Activated CD4-positive, alpha-beta memory T cell treated with anti-CD3 and anti-CD28 coated beads, Interleukin-2, amount 10 ng/mL, durations not matched to agents 7 days and 5 days (primary cell): ENCODE measurements at regions not wholly inside any gene's neighbourhood (a gene's known extent, or its start where the extent isn't known, plus 50 kb on each side); places are given as distances from the start of the nearest gene placed in this dataset.

Source experiments
- CTCF ChIA-PET: fragments of 350-600 bp; sonication (Branson Sonifier 250); formaldehyde crosslinking; loops from one replicate; lab custom pipeline; 2021; ENCODE audit warnings: antibody characterized with exemption, inconsistent platforms; lab: Charles Lee
- POLR2A ChIA-PET: fragments of 350-600 bp; sonication (Branson Sonifier 250); formaldehyde crosslinking; loops from one replicate; lab custom pipeline; 2021; ENCODE audit warnings: antibody characterized with exemption; lab: Charles Lee
- DNase-seq: peaks from one replicate; pipeline ENCODE4 v3.0.0-alpha.2; 2020
- H3K27ac Mint-ChIP-seq: one replicate; pipeline ENCODE4 v1.8.0; 2021; ENCODE audit warnings: mild to moderate bottlenecking, mixed read lengths
- H3K27me3 Mint-ChIP-seq: one replicate; pipeline ENCODE4 v1.8.0; 2021; ENCODE audit warnings: mixed read lengths
- H3K36me3 Mint-ChIP-seq: one replicate; pipeline ENCODE4 v1.8.0; 2021; ENCODE audit warnings: low read depth, mixed read lengths
- H3K4me1 Mint-ChIP-seq: one replicate; pipeline ENCODE4 v1.8.0; 2021; ENCODE audit warnings: mixed read lengths
- H3K4me3 Mint-ChIP-seq: one replicate; pipeline ENCODE4 v1.8.0; 2021; ENCODE audit warnings: mild to moderate bottlenecking, mixed read lengths
- H3K9me3 Mint-ChIP-seq: one replicate; pipeline ENCODE4 v1.8.0; 2021; ENCODE audit warnings: mixed read lengths

GRCh38 chr3:65110661-65111060 is 422.9 kb upstream of the ADAMTS9 start:
- CTCF ChIA-PET, result no interaction called here
- Mint-ChIP-seq H3K4me3 (no peak overlapping the region), H3K4me1 (no peaks in the 10 kb centered on the region), H3K27me3 (no peaks in the 10 kb centered on the region), H3K27ac (no peak overlapping the region), H3K36me3 (no peaks in the 10 kb centered on the region), H3K9me3 (peaks cover 2% of the 10 kb centered on the region)
- no peak for DNase-seq
- POLR2A ChIA-PET, result no interaction called here

- ChIA-PET POLR2A (no interaction called here), CTCF (no interaction called here)
- H3K9me3 Mint-ChIP-seq, result peaks cover 2% of the 10 kb centered on the region
These were observed 422.2 kb upstream of the ADAMTS9 start for GRCh38 chr3:65109966-65110500.

GRCh38 chr3:65107174-65107573 is 419.4 kb upstream of the ADAMTS9 start:
- Mint-ChIP-seq H3K4me3 (no peak overlapping the region), H3K36me3 (no peaks in the 10 kb centered on the region), H3K9me3 (no peaks in the 10 kb centered on the region), H3K27me3 (no peaks in the 10 kb centered on the region), H3K4me1 (no peaks in the 10 kb centered on the region), H3K27ac (no peak overlapping the region)
- DNase-seq, result no peak
- ChIA-PET CTCF (no interaction called here), POLR2A (no interaction called here)

More at GRCh38 chr3:65109966-65110500, 422.2 kb upstream of the ADAMTS9 start:
- Mint-ChIP-seq H3K27ac (no peak overlapping the region), H3K36me3 (no peaks in the 10 kb centered on the region), H3K4me3 (no peak overlapping the region), H3K4me1 (no peaks in the 10 kb centered on the region), H3K27me3 (no peaks in the 10 kb centered on the region)
- no peak for DNase-seq

GRCh38 chr3:65101450-65101849 is 413.6 kb upstream of the ADAMTS9 start:
- H3K27me3 Mint-ChIP-seq, result no peaks in the 10 kb centered on the region
- no peaks in the 10 kb centered on the region for H3K4me1 Mint-ChIP-seq
- no peak for DNase-seq
- no peak overlapping the region for H3K27ac Mint-ChIP-seq
- no peak overlapping the region for H3K4me3 Mint-ChIP-seq
- ChIA-PET CTCF (no interaction called here), POLR2A (no interaction called here)
- no peaks in the 10 kb centered on the region for H3K9me3 Mint-ChIP-seq
- H3K36me3 Mint-ChIP-seq, result no peaks in the 10 kb centered on the region

- no peak for DNase-seq
- ChIA-PET CTCF (no interaction called here), POLR2A (no interaction called here)
- Mint-ChIP-seq H3K4me1 (no peaks in the 10 kb centered on the region), H3K36me3 (no peaks in the 10 kb centered on the region), H3K27ac (no peak overlapping the region), H3K9me3 (no peaks in the 10 kb centered on the region), H3K4me3 (no peak overlapping the region), H3K27me3 (no peaks in the 10 kb centered on the region)
These were observed 410.6 kb upstream of the ADAMTS9 start for GRCh38 chr3:65098400-65098799.

- Mint-ChIP-seq H3K36me3 (no peaks in the 10 kb centered on the region), H3K9me3 (no peaks in the 10 kb centered on the region), H3K4me1 (no peaks in the 10 kb centered on the region), H3K27me3 (no peaks in the 10 kb centered on the region), H3K4me3 (no peak overlapping the region), H3K27ac (no peak overlapping the region)
- no peak for DNase-seq
- POLR2A ChIA-PET, result no interaction called here
- CTCF ChIA-PET, result no interaction called here
These were observed 408.4 kb upstream of the ADAMTS9 start for GRCh38 chr3:65096110-65096745.

- no peak overlapping the region for H3K4me3 Mint-ChIP-seq
These were observed 406.9 kb upstream of the ADAMTS9 start for GRCh38 chr3:65094723-65095122.

GRCh38 chr3:65093641-65094040 is 405.8 kb upstream of the ADAMTS9 start:
- H3K27ac Mint-ChIP-seq, result no peak overlapping the region
- H3K36me3 Mint-ChIP-seq, result no peaks in the 10 kb centered on the region
- no peak for DNase-seq
- no peak overlapping the region for H3K4me3 Mint-ChIP-seq
- ChIA-PET CTCF (no interaction called here), POLR2A (no interaction called here)
- no peaks in the 10 kb centered on the region for H3K4me1 Mint-ChIP-seq
- no peaks in the 10 kb centered on the region for H3K9me3 Mint-ChIP-seq
- H3K27me3 Mint-ChIP-seq, result no peaks in the 10 kb centered on the region

More at GRCh38 chr3:65094723-65095122, 406.9 kb upstream of the ADAMTS9 start:
- CTCF ChIA-PET, result no interaction called here
- POLR2A ChIA-PET, result no interaction called here
- no peaks in the 10 kb centered on the region for H3K36me3 Mint-ChIP-seq
- no peak for DNase-seq
- H3K27me3 Mint-ChIP-seq, result no peaks in the 10 kb centered on the region
- H3K4me1 Mint-ChIP-seq, result no peaks in the 10 kb centered on the region
- H3K27ac Mint-ChIP-seq, result no peak overlapping the region
- no peaks in the 10 kb centered on the region for H3K9me3 Mint-ChIP-seq

- Mint-ChIP-seq H3K27ac (no peak overlapping the region), H3K9me3 (no peaks in the 10 kb centered on the region), H3K4me3 (no peak overlapping the region), H3K4me1 (no peaks in the 10 kb centered on the region), H3K36me3 (no peaks in the 10 kb centered on the region), H3K27me3 (no peaks in the 10 kb centered on the region)
- DNase-seq, result no peak
- ChIA-PET CTCF (no interaction called here), POLR2A (no interaction called here)
These were observed 403.8 kb upstream of the ADAMTS9 start for GRCh38 chr3:65091565-65091964.

- CTCF ChIA-PET, result no interaction called here
- H3K4me1 Mint-ChIP-seq, result no peaks in the 10 kb centered on the region
- no peaks in the 10 kb centered on the region for H3K36me3 Mint-ChIP-seq
- H3K27ac Mint-ChIP-seq, result no peak overlapping the region
- no peak overlapping the region for H3K4me3 Mint-ChIP-seq
- no peak for DNase-seq
- no peaks in the 10 kb centered on the region for H3K27me3 Mint-ChIP-seq
- no peaks in the 10 kb centered on the region for H3K9me3 Mint-ChIP-seq
- POLR2A ChIA-PET, result no interaction called here
These were observed 395.4 kb upstream of the ADAMTS9 start for GRCh38 chr3:65083240-65083639.

- no peaks in the 10 kb centered on the region for H3K4me1 Mint-ChIP-seq
- H3K36me3 Mint-ChIP-seq, result no peaks in the 10 kb centered on the region
- H3K9me3 Mint-ChIP-seq, result no peaks in the 10 kb centered on the region
- ChIA-PET POLR2A (no interaction called here), CTCF (no interaction called here)
- H3K4me3 Mint-ChIP-seq, result no peak overlapping the region
- no peak overlapping the region for H3K27ac Mint-ChIP-seq
- H3K27me3 Mint-ChIP-seq, result no peaks in the 10 kb centered on the region
- DNase-seq, result no peak
These were observed 393.7 kb upstream of the ADAMTS9 start for GRCh38 chr3:65081536-65081935.

- peaks cover 3% of the 10 kb centered on the region for H3K9me3 Mint-ChIP-seq
- H3K27me3 Mint-ChIP-seq, result no peaks in the 10 kb centered on the region
- no peaks in the 10 kb centered on the region for H3K36me3 Mint-ChIP-seq
- POLR2A ChIA-PET, result no interaction called here
- CTCF ChIA-PET, result no interaction called here
- H3K4me3 Mint-ChIP-seq, result no peak overlapping the region
- H3K4me1 Mint-ChIP-seq, result no peaks in the 10 kb centered on the region
- no peak for DNase-seq
- no peak overlapping the region for H3K27ac Mint-ChIP-seq
These were observed 392.6 kb upstream of the ADAMTS9 start for GRCh38 chr3:65080432-65080831.

- Mint-ChIP-seq H3K9me3 (peaks cover 3% of the 10 kb centered on the region), H3K4me1 (no peaks in the 10 kb centered on the region), H3K4me3 (no peak overlapping the region), H3K36me3 (no peaks in the 10 kb centered on the region), H3K27ac (no peak overlapping the region), H3K27me3 (no peaks in the 10 kb centered on the region)
- ChIA-PET POLR2A (no interaction called here), CTCF (no interaction called here)
- no peak for DNase-seq
These were observed 391.8 kb upstream of the ADAMTS9 start for GRCh38 chr3:65079560-65079959.

- no peak overlapping the region for H3K4me3 Mint-ChIP-seq
- H3K27me3 Mint-ChIP-seq, result no peaks in the 10 kb centered on the region
- H3K4me1 Mint-ChIP-seq, result no peaks in the 10 kb centered on the region
- POLR2A ChIA-PET, result no interaction called here
- DNase-seq, result no peak
- H3K27ac Mint-ChIP-seq, result no peak overlapping the region
- peaks cover 3% of the 10 kb centered on the region for H3K9me3 Mint-ChIP-seq
- H3K36me3 Mint-ChIP-seq, result no peaks in the 10 kb centered on the region
- CTCF ChIA-PET, result no interaction called here
These were observed 390.9 kb upstream of the ADAMTS9 start for GRCh38 chr3:65078748-65079147.
